ENCODE measurements at regions not wholly inside any gene's neighbourhood (a gene's known extent, or its start where the extent isn't known, plus 50 kb on each side); places are given as distances from the start of the nearest gene placed in this dataset.
A peak's percentile ranks its signal among the peaks of the same experiment; 100 is the strongest.

- no peaks in the 10 kb centered on the region for H3K27me3 ChIP-seq (ENCODE audit: insufficient read depth, low read length)
- no peaks in the 10 kb centered on the region for H3K36me3 Mint-ChIP-seq (ENCODE audit: low read depth, unreplicated experiment)
- no peak overlapping the region for H3K27ac Mint-ChIP-seq (ENCODE audit: unreplicated experiment)
- no peak overlapping the region for H3K27ac ChIP-seq (ENCODE audit: low read depth, low read length)
- FAIRE-seq: no peak
- no peaks in the 10 kb centered on the region for H3K4me1 ChIP-seq (ENCODE audit: insufficient read depth, low read length)
- no peak overlapping the region for H3K4me3 Mint-ChIP-seq (ENCODE audit: unreplicated experiment)
- H3K9me3 ChIP-seq (ENCODE audit: insufficient read depth, low read depth, low read length): no peaks in the 10 kb centered on the region
- no peaks in the 10 kb centered on the region for H4K20me1 ChIP-seq (ENCODE audit: insufficient read depth, low read length)
- TF ChIP-seq CTCF (IDR thresholded peaks at IDR 0.05; ENCODE audit: insufficient read depth, low read depth, low read length) (no peak), EZH2 (IDR thresholded peaks at IDR 0.05; ENCODE audit: insufficient read depth, low read length) (no peak)
- peaks cover 5% of the 10 kb centered on the region for H3K9me3 Mint-ChIP-seq (ENCODE audit: unreplicated experiment)
- H3K4me2 ChIP-seq (ENCODE audit: low read length): no peak overlapping the region
- no peak overlapping the region for H3K9ac ChIP-seq (ENCODE audit: low read length)
- no peaks in the 10 kb centered on the region for H3K27me3 Mint-ChIP-seq (ENCODE audit: low read depth, unreplicated experiment)
- no peaks in the 10 kb centered on the region for H3K36me3 ChIP-seq (ENCODE audit: insufficient read depth, low read length)
- H3K79me2 ChIP-seq (ENCODE audit: insufficient read depth, low read length): no peaks in the 10 kb centered on the region
- H3K4me1 Mint-ChIP-seq (ENCODE audit: low read depth, unreplicated experiment): no peaks in the 10 kb centered on the region
- H3K4me3 ChIP-seq (ENCODE audit: insufficient read depth, low read depth, low read length): no peak overlapping the region
- no peak overlapping the region for H2AFZ ChIP-seq (ENCODE audit: low read depth, low read length)
- DNase-seq (ENCODE audit: low read depth): peak; percentile 4
These were observed 390.7 kb downstream of the TMEM182 start for GRCh38 chr2:103152556-103152955.

GRCh38 chr2:103153580-103154284, 391.9 kb downstream of the TMEM182 start:
- Histone ChIP-seq H3K36me3 (ENCODE audit: insufficient read depth, low read length) (no peaks in the 10 kb centered on the region), H3K79me2 (ENCODE audit: insufficient read depth, low read length) (no peaks in the 10 kb centered on the region), H3K27ac (ENCODE audit: low read depth, low read length) (no peak overlapping the region), H3K27me3 (ENCODE audit: insufficient read depth, low read length) (peaks cover 1% of the 10 kb centered on the region), H2AFZ (ENCODE audit: low read depth, low read length) (no peak overlapping the region), H3K4me1 (ENCODE audit: insufficient read depth, low read length) (no peaks in the 10 kb centered on the region), H3K9me3 (ENCODE audit: insufficient read depth, low read depth, low read length) (no peaks in the 10 kb centered on the region), H3K4me2 (ENCODE audit: low read length) (no peak overlapping the region), H3K4me3 (ENCODE audit: insufficient read depth, low read depth, low read length) (no peak overlapping the region), H3K9ac (ENCODE audit: low read length) (no peak overlapping the region), H4K20me1 (ENCODE audit: insufficient read depth, low read length) (no peaks in the 10 kb centered on the region)
- no peaks in the 10 kb centered on the region for H3K27me3 Mint-ChIP-seq (ENCODE audit: low read depth, unreplicated experiment)
- H3K4me1 Mint-ChIP-seq (ENCODE audit: low read depth, unreplicated experiment): no peaks in the 10 kb centered on the region
- H3K9me3 Mint-ChIP-seq (ENCODE audit: unreplicated experiment): peaks cover 5% of the 10 kb centered on the region
- H3K36me3 Mint-ChIP-seq (ENCODE audit: low read depth, unreplicated experiment): no peaks in the 10 kb centered on the region
- FAIRE-seq (no peak), DNase-seq (ENCODE audit: low read depth) (peak; percentile 23)
- TF ChIP-seq CTCF (IDR thresholded peaks at IDR 0.05; ENCODE audit: insufficient read depth, low read depth, low read length): no peak
- no peak overlapping the region for H3K27ac Mint-ChIP-seq (ENCODE audit: unreplicated experiment)
- no peak overlapping the region for H3K4me3 Mint-ChIP-seq (ENCODE audit: unreplicated experiment)

DNA sequence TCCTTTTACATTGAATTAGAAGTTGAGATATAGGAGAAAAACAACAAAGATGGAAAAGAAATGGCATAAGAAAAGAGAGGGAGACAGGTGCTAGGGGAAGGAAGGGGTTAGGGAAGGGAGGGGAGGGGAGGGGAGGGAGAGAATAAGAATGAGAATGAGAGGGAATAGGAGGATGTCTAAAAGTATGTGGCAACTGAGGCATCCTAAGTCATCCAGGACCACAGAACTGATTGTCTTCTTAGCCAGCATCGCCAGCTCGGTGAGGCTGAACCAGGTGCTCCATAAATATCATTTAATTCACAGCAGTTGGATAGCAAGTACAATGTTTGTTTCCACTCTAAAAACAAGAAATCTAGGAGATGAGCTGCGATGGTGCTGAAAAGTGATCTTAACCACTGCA, 393.5 kb downstream of the TMEM182 start:
- H3K4me3 ChIP-seq (ENCODE audit: insufficient read depth, low read depth, low read length): no peak overlapping the region
- H3K36me3 ChIP-seq (ENCODE audit: insufficient read depth, low read length): no peaks in the 10 kb centered on the region
- no peak for TF ChIP-seq CTCF (IDR thresholded peaks at IDR 0.05; ENCODE audit: insufficient read depth, low read depth, low read length)
- TF ChIP-seq EZH2 (IDR thresholded peaks at IDR 0.05; ENCODE audit: insufficient read depth, low read length): no peak
- H3K4me2 ChIP-seq (ENCODE audit: low read length): no peak overlapping the region
- FAIRE-seq: no peak
- H3K27ac ChIP-seq (ENCODE audit: low read depth, low read length): no peak overlapping the region
- no peaks in the 10 kb centered on the region for H3K79me2 ChIP-seq (ENCODE audit: insufficient read depth, low read length)
- Mint-ChIP-seq H3K4me3 (ENCODE audit: unreplicated experiment) (no peak overlapping the region), H3K36me3 (ENCODE audit: low read depth, unreplicated experiment) (no peaks in the 10 kb centered on the region), H3K9me3 (ENCODE audit: unreplicated experiment) (peaks cover 5% of the 10 kb centered on the region), H3K27ac (ENCODE audit: unreplicated experiment) (no peak overlapping the region), H3K4me1 (ENCODE audit: low read depth, unreplicated experiment) (no peaks in the 10 kb centered on the region), H3K27me3 (ENCODE audit: low read depth, unreplicated experiment) (no peaks in the 10 kb centered on the region)
- no peaks in the 10 kb centered on the region for H4K20me1 ChIP-seq (ENCODE audit: insufficient read depth, low read length)
- DNase-seq (ENCODE audit: low read depth): no peak
- H3K9ac ChIP-seq (ENCODE audit: low read length): no peak overlapping the region
- H3K9me3 ChIP-seq (ENCODE audit: insufficient read depth, low read depth, low read length): no peaks in the 10 kb centered on the region
- peaks cover 6% of the 10 kb centered on the region for H3K27me3 ChIP-seq (ENCODE audit: insufficient read depth, low read length)
- H2AFZ ChIP-seq (ENCODE audit: low read depth, low read length): no peak overlapping the region
- H3K4me1 ChIP-seq (ENCODE audit: insufficient read depth, low read length): no peaks in the 10 kb centered on the region

All from astrocyte (in vitro differentiated cells and primary cell).